Activated T-cell treated with anti-CD3 and anti-CD28 coated beads for 24 hours (primary cell): ENCODE measurements at regions not wholly inside any gene's neighbourhood (a gene's known extent, or its start where the extent isn't known, plus 50 kb on each side); places are given as distances from the start of the nearest gene placed in this dataset.

Source experiments
- DNase-seq: peaks from one replicate; pipeline ENCODE4 v3.0.0-alpha.2; 2020; ENCODE audit warnings: low read depth

DNA sequence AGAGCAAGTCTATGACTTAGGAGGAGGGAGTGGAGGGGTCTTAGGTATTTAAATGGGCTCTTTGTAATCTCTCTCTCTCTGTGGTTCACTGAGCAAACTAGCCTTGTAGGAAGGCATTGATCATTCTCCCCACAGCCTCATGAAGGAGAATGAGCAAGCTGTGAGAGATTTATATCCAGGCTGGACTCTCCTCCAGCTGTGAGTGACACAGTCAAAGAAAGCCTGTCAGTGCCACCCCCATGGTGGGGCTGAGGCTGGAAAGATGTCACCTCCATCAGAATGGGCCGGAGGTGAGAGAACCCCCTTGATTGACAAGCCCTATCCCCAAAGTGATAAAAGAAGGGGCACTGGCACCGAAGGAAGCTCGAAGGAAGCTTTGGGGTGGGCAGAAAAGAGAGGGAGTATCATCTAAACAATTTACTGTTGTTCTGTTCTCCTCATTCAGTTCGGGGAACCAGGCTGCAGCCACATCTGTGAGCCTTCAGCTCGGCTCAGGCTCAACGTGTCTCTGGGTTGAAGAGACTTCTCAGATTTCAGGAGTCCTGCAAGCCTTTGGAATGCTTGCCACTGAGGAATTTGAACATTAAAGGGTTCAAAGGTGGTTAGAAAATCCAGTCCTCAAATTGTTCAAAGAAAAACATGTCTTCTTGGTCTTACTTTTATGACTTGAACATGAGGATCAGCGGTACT lies 538.2 kb upstream of the ZNF462 start:
- DNase-seq: no peak

DNA sequence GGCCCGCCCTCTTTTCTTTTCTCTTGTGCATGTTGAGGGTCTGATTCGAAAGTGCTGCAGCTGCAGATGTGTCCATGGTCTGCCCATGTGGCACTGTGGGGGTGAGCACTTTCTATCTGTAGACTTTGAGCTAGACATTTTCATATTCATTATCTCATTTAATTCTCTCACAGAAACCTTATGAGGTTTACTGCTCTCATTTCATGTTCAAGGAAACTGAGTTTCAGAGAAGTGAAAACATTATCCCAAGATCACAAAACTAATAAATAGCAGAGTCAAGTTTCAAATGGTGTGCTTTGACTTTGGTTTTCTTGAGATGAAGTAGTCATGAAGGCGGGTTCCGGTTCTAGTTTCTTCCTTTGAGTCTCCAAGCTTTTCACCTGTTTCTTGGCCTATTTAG lies 536.5 kb upstream of the ZNF462 start:
- no peak for DNase-seq

DNA sequence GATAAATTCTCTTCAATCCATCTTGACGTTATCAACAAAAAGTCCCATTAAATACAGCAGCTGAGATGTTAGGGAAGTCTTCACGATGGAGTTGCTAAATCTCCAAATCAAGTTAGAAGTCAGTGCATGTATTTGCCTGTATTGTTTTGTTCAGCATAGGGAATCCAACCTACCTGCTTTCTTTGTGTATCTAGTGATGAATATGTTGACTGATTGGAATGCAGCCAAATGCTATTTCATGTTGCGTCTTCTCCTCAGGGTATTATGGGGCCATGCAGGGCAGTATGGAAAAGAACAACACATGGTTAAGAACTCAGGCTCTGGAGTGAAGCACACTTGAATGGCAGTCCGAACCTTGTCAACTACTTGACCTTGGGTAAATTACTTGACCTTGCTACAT lies 529.5 kb upstream of the ZNF462 start:
- DNase-seq: no peak

GRCh38 chr9:106334081-106334480 lies 528.9 kb upstream of the ZNF462 start:
- no peak for DNase-seq

DNA sequence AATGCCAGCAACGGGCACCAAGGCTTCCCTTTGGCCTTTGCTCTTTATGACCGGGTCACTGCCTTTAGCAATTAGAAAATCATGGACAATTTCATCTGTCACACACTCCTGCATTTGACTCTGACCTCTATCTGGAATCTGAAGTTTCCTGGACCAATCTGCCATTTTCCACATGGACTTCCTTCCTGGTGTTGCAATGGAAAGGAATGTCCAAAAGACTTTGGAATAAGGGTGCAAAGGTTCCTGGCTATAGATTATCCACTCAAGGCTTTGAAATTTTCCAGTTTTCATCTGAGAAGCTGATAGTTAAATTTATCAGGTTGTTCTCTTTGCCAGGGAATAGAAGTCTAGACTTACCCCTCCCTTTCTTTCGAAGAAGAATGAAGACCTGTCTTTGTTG lies 523.1 kb upstream of the ZNF462 start:
- DNase-seq: no peak

DNA sequence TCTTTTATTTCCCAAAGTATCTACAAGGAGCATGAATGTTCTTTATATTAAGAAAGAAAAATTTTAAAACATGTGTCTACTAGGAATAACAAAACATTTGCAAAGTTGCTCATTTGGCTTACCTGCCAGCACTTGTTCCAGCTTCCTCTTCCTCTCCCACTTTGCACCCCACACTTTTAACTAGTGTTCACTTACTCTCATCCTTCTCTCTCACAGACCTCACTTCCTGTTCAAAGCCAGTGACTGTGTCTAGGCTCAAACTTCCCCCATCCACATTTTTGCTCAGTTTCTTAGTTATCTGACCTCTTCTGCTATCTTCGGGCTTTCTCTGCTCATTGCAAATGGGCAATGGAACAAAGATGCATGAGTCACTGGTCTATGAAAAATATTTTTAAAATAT lies 512.2 kb upstream of the ZNF462 start:
- no peak for DNase-seq

DNA sequence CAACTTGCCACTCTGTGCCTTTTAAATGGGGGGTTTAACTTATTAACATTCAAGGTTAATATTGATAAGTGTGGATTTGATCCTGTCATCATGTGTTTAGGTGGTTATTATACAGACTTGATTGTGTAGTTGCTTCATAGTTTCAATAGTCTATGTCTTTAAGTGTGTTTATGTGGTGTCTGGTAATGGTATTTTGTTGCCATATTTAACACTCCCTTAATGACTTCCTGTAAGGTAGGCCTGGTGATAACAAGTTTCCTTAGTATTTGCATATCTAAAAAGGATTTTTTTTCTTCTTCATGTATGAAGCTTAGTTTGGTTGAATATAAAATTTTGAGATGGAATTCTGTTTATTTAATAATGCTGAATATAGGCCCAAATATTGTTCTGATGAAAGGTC lies 506.0 kb upstream of the ZNF462 start:
- DNase-seq: no peak

DNA sequence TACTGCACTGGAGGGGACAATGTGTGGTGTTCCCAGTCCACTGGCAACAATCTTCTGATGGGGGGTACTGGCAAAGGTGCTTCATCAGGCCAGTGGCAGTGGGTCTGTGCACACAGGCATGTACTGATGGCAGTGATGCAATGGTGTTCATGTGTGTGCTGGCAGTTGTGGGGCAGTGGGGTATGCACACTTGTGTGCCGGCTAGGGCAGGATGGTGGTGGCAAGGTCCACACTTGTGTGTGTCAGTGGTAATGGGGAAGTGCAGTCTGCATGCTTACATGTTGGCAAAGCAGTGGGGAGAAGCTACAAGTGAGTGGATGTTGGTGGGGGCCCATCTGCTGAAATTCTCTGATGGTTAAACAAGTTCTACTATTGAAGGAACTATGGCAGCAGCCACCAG lies 504.6 kb upstream of the ZNF462 start:
- no peak for DNase-seq

- no peak for DNase-seq
Measured at GRCh38 chr9:106376689-106377088, 486.3 kb upstream of the ZNF462 start.

- no peak for DNase-seq
Measured at GRCh38 chr9:106383072-106383471, 479.9 kb upstream of the ZNF462 start.

GRCh38 chr9:106387965-106388364 lies 475.0 kb upstream of the ZNF462 start:
- DNase-seq: no peak

GRCh38 chr9:106393226-106393625 lies 469.7 kb upstream of the ZNF462 start:
- no peak for DNase-seq

DNA sequence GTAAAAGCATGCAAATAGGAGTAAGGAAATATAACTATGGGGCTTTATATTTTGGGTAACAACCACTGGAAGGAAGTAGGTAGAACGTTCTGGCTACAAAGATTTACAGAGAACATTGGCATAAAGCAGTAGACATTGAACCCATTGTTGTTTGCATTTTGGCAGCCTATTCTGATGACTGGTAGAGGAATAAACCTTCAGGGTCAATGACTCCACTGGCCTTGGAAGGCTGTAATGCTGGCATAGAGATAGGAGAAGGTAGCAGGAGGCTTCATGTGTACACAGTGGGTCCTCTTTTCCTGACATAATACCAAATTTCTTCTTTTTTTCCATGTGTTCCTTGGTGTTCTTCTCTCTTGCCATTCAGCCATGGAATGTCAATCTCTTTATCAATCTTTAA lies 462.8 kb upstream of the ZNF462 start:
- DNase-seq: no peak

GRCh38 chr9:106400950-106401349 lies 462.0 kb upstream of the ZNF462 start:
- DNase-seq: no peak

DNA sequence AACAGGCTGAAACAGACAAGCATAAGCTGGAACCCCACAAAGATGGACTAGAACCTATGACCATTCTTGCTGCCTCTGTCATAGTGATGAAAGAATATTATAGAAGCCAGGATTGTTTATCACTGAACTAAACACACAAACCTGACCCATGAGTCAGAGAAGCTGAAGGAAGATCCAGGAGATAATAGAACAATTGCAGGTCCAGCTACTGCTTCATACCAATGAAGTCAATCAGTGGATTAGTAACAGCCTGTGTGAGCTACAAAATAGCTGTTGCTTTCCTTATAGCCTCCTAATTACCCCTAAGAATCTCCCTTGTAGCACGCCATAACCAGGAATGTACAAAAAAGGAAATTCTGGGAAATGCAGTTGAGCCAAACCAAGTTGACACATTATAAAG lies 459.9 kb upstream of the ZNF462 start:
- DNase-seq: no peak

GRCh38 chr9:106404137-106404536 lies 458.8 kb upstream of the ZNF462 start:
- DNase-seq: no peak

- DNase-seq: no peak
Measured at GRCh38 chr9:106405871-106406435, 457.0 kb upstream of the ZNF462 start.

DNA sequence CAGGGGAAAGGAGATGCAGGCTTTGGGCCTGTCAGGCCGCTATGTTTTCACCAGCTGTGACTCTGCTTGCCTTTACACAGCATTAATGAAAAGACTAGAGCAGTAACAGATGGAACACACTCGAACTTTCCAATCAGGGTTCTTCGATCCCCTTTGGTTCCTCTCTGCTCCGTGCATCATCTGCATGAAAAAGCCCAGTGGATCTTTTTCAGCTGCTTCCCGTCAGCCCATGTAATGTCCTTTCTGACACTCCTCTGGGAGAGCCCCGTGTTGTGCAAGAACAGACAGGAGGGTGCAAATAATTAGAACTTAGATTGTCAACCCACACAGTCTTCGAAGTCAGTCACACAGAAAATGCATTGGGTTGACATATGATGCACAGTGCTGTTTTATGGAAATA lies 448.9 kb upstream of the ZNF462 start:
- no peak for DNase-seq

- DNase-seq: no peak
Measured at GRCh38 chr9:106417685-106418084, 445.3 kb upstream of the ZNF462 start.

- DNase-seq: no peak
Measured at GRCh38 chr9:106419829-106420228, 443.1 kb upstream of the ZNF462 start.

DNA sequence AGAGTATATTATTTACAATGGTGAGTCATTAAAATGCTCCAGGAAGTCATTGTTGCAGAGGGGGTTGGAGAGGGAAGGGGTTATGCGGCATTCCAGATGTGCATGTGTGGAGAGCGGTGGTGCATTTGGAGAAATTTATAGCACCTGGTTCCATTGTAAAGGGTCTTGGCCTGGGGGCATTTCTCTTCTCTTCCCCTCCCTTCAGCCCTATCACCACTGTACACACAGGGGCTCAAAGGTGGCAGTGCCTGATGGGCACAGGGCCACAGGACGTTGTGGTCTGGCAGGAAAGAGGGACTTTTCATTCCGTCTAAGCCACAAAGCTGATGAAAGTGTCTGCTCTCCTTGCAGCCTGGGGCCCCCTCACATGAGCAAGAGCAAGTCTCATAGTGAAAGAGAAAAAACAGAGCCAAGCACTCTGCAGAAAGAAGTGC lies 442.4 kb upstream of the ZNF462 start:
- DNase-seq: no peak

DNA sequence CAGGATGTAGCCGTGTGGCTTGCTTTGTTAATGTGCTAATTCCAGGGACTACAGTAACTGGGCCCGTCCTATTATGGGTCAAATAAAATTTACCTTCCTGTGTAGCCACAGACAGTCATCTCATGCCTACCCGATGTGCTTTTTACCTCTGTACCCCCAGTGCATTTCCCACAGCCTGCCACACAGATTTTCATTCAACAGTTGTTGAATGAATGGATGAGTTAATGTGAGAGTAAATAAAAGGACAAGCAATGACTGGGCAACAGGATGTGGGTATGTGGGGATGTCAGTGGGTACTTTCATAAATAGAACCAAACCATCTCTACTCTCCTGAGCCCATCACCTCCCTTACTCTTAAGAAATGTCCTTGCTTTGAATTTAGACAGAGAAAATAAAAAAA lies 441.2 kb upstream of the ZNF462 start:
- DNase-seq: no peak

DNA sequence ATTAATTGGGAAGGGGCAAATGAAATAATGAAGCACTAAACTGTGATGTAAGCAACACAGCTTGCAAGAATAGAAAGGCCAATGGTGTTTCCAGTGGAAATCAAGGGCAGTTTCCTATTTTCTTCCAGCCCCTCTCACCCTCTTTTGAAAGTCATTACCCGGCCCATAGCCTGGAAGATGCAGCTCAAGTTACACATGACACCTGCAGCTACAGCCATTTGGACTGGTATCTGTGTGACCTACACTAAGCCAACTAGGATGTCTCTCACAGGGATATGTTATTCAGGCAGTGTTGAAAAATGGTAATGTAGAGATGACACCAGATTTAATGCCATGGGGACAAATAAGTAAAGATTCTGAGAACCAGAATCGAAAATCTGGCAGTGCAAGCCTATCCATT lies 439.4 kb upstream of the ZNF462 start:
- no peak for DNase-seq

- DNase-seq: no peak
Measured at GRCh38 chr9:106432631-106433030, 430.3 kb upstream of the ZNF462 start.
